ENCODE measurements at regions not wholly inside any gene's neighbourhood (a gene's known extent, or its start where the extent isn't known, plus 50 kb on each side); places are given as distances from the start of the nearest gene placed in this dataset.

DNA sequence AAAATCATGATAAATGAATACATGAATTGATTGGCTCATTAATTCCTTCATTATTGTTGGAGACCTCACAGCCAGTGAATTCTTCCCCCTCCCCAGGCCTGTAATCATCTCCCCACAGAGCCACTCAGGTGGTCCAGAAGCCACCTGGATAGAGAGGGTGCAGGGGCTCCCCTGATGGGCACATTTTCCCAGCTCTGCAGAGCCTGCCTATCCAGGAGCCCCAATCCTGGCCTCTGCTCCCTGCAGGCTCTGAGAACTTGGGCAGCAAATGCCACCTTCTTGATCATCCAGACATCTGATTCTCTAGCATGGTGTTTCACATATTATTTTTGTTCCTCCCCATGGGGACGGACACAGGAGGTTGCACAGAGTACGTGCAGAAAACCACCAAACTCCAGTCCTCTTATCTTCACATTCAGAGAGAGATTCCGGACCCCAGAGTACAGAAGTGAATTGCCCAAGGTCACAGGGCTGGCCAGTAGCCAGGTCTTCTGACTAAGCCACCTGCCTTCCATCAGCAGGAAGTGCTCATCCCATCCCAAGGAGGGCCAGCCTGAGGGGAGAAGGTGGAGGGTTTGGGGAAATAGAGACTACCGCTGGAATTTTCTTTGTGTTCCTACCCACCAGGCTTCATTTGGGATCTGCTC, 348.0 kb downstream of the BUD13 start:
- no peak for TF ChIP-seq CTCF (IDR thresholded peaks at IDR 0.05; ENCODE audit: insufficient read depth, low read length, poor library complexity, severe bottlenecking)
- no peak for DNase-seq (ENCODE audit: extremely low read depth, insufficient read length)
- H3K27me3 ChIP-seq (replicated peaks; ENCODE audit: control insufficient read depth, insufficient read depth, low read length) = no peaks in the 10 kb centered on the region; the same call in none of the 2 replicates

GRCh38 chr11:116422956-116423600, 349.7 kb downstream of the BUD13 start:
- TF ChIP-seq CTCF (IDR thresholded peaks at IDR 0.05; ENCODE audit: insufficient read depth, low read length, poor library complexity, severe bottlenecking) = no peak
- DNase-seq (ENCODE audit: extremely low read depth, insufficient read length) = no peak
- no peaks in the 10 kb centered on the region for H3K36me3 ChIP-seq (ENCODE audit: control insufficient read depth, insufficient read depth, low read length)
- H3K4me3 ChIP-seq (replicated peaks; ENCODE audit: low read depth, low read length) = no peak overlapping the region
- no peaks in the 10 kb centered on the region; the same call in none of the 2 replicates for H3K27me3 ChIP-seq (replicated peaks; ENCODE audit: control insufficient read depth, insufficient read depth, low read length)

More for the DNA sequence above, 348.0 kb downstream of the BUD13 start:
- no peaks in the 10 kb centered on the region for H3K36me3 ChIP-seq (ENCODE audit: control insufficient read depth, insufficient read depth, low read length)
- no peak overlapping the region for H3K4me3 ChIP-seq (replicated peaks; ENCODE audit: low read depth, low read length)

GRCh38 chr11:116422556-116422955, 350.2 kb downstream of the BUD13 start:
- H3K27me3 ChIP-seq (replicated peaks; ENCODE audit: control insufficient read depth, insufficient read depth, low read length) = no peaks in the 10 kb centered on the region; the same call in none of the 2 replicates
- no peak overlapping the region for H3K4me3 ChIP-seq (replicated peaks; ENCODE audit: low read depth, low read length)
- no peak for TF ChIP-seq CTCF (IDR thresholded peaks at IDR 0.05; ENCODE audit: insufficient read depth, low read length, poor library complexity, severe bottlenecking)
- no peaks in the 10 kb centered on the region for H3K36me3 ChIP-seq (ENCODE audit: control insufficient read depth, insufficient read depth, low read length)
- no peak for DNase-seq (ENCODE audit: extremely low read depth, insufficient read length)

DNA sequence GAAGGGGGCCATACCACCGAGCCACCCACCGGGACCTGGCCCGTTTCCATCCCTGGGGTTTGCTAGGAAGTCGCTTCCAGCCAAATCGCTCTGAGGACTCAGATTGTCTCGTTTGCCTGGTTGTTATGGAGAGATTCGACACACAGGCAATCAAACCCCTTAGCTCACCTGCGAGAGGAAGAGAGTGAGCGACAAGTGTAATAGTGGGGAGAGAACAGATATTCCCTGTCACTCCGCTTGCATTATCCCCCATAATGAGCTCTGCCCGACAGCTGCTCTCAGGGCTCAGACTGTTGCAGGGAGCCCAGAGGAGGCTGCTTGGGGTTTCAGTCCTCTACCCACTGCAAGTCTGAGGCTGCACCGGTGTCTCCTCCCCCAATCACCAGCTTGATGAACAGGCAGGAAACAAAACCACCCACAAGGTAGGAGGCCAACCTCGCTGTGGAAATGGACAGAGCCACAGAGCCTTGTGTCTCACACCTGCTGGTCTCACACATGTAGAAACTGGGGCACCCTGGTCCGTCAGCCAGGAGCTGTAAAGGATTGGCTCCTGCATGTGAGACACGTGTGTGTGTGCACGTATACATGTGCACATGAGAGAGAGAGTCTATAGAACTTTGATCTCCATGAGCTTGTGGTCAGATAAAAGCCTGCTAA, 351.1 kb downstream of the BUD13 start:
- TF ChIP-seq CTCF (IDR thresholded peaks at IDR 0.05; ENCODE audit: insufficient read depth, low read length, poor library complexity, severe bottlenecking) = no peak
- no peak for DNase-seq (ENCODE audit: extremely low read depth, insufficient read length)
- no peaks in the 10 kb centered on the region; the same call in none of the 2 replicates for H3K27me3 ChIP-seq (replicated peaks; ENCODE audit: control insufficient read depth, insufficient read depth, low read length)
- H3K4me3 ChIP-seq (replicated peaks; ENCODE audit: low read depth, low read length) = no peak overlapping the region
- H3K36me3 ChIP-seq (ENCODE audit: control insufficient read depth, insufficient read depth, low read length) = no peaks in the 10 kb centered on the region

DNA sequence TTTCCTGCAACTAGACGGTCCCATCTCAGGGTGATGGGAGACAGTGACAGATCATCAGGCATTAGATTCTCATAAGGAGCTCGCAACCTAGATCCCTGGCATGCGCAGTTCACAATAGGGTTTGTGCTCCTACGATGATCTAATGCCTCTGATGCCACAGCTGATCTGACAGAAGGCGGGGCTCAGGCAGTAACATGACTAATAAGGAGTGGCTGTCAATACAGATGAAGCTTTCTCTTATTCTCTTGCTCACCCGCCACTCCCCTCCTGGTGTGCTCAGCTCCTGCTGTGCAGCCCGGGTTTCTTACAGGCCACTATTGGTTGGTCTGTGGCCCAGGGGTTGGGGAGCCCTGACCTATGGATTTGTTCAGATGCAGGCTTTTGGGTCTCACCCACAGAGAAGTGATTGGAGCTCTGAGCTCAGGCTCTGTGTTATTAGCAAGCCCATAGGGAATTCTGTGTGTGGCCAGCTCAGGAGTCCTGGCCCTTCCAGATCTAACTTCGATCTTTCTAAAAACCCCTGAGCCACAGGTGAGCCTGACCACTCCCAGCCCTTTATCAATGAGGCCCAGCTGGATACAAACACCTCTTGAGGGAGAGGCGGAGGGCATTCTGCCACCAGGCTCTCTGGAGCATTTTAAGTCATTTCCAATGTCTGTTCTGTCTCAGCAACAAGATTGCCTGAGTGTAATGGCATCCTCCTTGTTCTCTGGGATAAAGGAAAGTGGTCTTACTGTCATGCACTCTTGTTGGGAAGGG, 351.8 kb downstream of the BUD13 start:
- no peak overlapping the region for H3K4me3 ChIP-seq (replicated peaks; ENCODE audit: low read depth, low read length)
- no peak for TF ChIP-seq CTCF (IDR thresholded peaks at IDR 0.05; ENCODE audit: insufficient read depth, low read length, poor library complexity, severe bottlenecking)
- no peaks in the 10 kb centered on the region for H3K36me3 ChIP-seq (ENCODE audit: control insufficient read depth, insufficient read depth, low read length)
- no peak for DNase-seq (ENCODE audit: extremely low read depth, insufficient read length)
- no peaks in the 10 kb centered on the region; the same call in none of the 2 replicates for H3K27me3 ChIP-seq (replicated peaks; ENCODE audit: control insufficient read depth, insufficient read depth, low read length)
